Nephron progenitor cell (in vitro differentiated cells): ENCODE measurements at regions not wholly inside any gene's neighbourhood (a gene's known extent, or its start where the extent isn't known, plus 50 kb on each side); places are given as distances from the start of the nearest gene placed in this dataset.
"Not testable (repeated sequence)": the region's sequence is repeated elsewhere in the genome, so short reads cannot be mapped to it uniquely, and the experiment has no call there.

ENCODE experiments used
- DNase-seq: peaks from one replicate; pipeline ENCODE4 v3.0.0; 2021
- H3K27ac Mint-ChIP-seq: 2 replicates; pipeline ENCODE4 v1.8.0; 2021; ENCODE audit warnings: mild to moderate bottlenecking, moderate library complexity, mixed read lengths
- H3K27me3 Mint-ChIP-seq: 2 replicates; pipeline ENCODE4 v1.8.0; 2021; ENCODE audit warnings: mild to moderate bottlenecking, low read depth, mixed read lengths; ENCODE audit not compliant: poor library complexity
- H3K36me3 Mint-ChIP-seq: 2 replicates; pipeline ENCODE4 v1.8.0; 2021; ENCODE audit warnings: low read depth, mixed read lengths
- H3K4me1 Mint-ChIP-seq: 2 replicates; pipeline ENCODE4 v1.8.0; 2021; ENCODE audit warnings: mixed read lengths
- H3K4me3 Mint-ChIP-seq: 2 replicates; pipeline ENCODE4 v1.8.0; 2021; ENCODE audit warnings: mild to moderate bottlenecking, moderate library complexity, mixed read lengths
- H3K9me3 Mint-ChIP-seq: 2 replicates; pipeline ENCODE4 v1.8.0; 2021; ENCODE audit warnings: mild to moderate bottlenecking, moderate library complexity, mixed read lengths
- CTCF ChIP-seq: fragments of 200-600 bp; sonication (generic); IDR thresholded peaks from 2 replicates; pipeline ENCODE4 v1.5.0; 2021; ENCODE audit warnings: antibody characterized with exemption

GRCh38 chr17:20698463-20699206 lies 119.1 kb downstream of the CDRT15L2 start:
- not testable (repeated sequence) for DNase-seq, H3K27me3 Mint-ChIP-seq

GRCh38 chr17:20700528-20700927 lies 121.0 kb downstream of the CDRT15L2 start:
- H3K4me3 Mint-ChIP-seq, H3K27me3 Mint-ChIP-seq, H3K36me3 Mint-ChIP-seq, H3K9me3 Mint-ChIP-seq, H3K4me1 Mint-ChIP-seq, DNase-seq, H3K27ac Mint-ChIP-seq: not testable (repeated sequence)

More at GRCh38 chr17:20698463-20699206, 119.1 kb downstream of the CDRT15L2 start:
- H3K9me3 Mint-ChIP-seq, H3K4me3 Mint-ChIP-seq, H3K36me3 Mint-ChIP-seq, H3K27ac Mint-ChIP-seq, H3K4me1 Mint-ChIP-seq: not testable (repeated sequence)

GRCh38 chr17:20701366-20701765 lies 121.8 kb downstream of the CDRT15L2 start:
- H3K27ac Mint-ChIP-seq, H3K4me1 Mint-ChIP-seq, DNase-seq, H3K9me3 Mint-ChIP-seq, H3K27me3 Mint-ChIP-seq, H3K4me3 Mint-ChIP-seq, H3K36me3 Mint-ChIP-seq: not testable (repeated sequence)

- Mint-ChIP-seq H3K9me3 (peaks cover 7% of the 10 kb centered on the region), H3K27me3 (peaks cover 4% of the 10 kb centered on the region), H3K4me1 (peaks cover 14% of the 10 kb centered on the region), H3K36me3 (peaks cover 4% of the 10 kb centered on the region), H3K27ac (no peak overlapping the region), H3K4me3 (no peak overlapping the region)
- no peak for DNase-seq
- TF ChIP-seq CTCF: no peak
Measured at GRCh38 chr17:20702692-20703091, 123.2 kb downstream of the CDRT15L2 start.

DNA sequence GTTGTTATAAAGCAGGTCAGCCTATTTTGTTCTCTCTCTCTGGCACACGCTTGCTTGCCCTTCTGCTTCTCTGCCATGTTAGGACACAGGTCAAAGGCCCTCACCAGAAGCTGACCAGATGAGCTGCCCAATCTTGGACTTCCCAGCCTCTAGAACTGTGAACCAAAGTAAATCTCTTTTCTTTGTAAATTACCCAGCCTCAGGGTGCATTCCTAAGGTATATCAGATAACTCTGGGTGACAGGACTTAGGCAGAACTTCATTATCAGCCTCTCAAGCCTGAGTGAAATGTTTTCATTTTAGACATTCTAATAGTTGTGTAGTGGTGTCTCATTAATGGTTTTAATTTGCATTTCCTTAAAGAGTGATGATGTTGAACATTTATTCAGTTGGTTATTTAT lies 124.3 kb downstream of the CDRT15L2 start:
- no peak for TF ChIP-seq CTCF
- Mint-ChIP-seq H3K4me3 (no peak overlapping the region), H3K9me3 (peaks cover 7% of the 10 kb centered on the region), H3K36me3 (peaks cover 4% of the 10 kb centered on the region), H3K27me3 (no peaks in the 10 kb centered on the region), H3K4me1 (peaks cover 14% of the 10 kb centered on the region), H3K27ac (no peak overlapping the region)
- DNase-seq: no peak

DNA sequence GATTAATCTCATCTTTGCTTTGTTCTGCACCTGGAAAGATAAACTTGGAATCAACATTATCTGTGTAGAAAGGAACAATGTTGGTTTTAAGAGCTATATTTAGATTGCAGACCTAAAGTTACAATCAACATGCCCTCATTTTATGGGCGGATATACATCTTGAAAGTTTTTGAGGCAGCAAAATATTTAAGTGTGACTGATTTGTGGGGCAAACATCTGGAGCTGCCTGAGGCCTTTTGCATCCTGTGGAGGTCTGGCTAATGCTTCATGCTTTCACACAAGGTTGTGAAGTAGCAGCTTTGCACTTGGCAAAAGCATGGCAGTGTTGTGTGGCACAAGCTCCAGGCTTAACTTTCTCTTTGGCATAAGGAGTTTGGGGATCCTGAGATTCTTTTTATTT lies 125.7 kb downstream of the CDRT15L2 start:
- not testable (repeated sequence) for DNase-seq, H3K36me3 Mint-ChIP-seq, H3K4me3 Mint-ChIP-seq, H3K9me3 Mint-ChIP-seq, H3K27me3 Mint-ChIP-seq, H3K27ac Mint-ChIP-seq
- peaks cover 22% of the 10 kb centered on the region for H3K4me1 Mint-ChIP-seq

DNA sequence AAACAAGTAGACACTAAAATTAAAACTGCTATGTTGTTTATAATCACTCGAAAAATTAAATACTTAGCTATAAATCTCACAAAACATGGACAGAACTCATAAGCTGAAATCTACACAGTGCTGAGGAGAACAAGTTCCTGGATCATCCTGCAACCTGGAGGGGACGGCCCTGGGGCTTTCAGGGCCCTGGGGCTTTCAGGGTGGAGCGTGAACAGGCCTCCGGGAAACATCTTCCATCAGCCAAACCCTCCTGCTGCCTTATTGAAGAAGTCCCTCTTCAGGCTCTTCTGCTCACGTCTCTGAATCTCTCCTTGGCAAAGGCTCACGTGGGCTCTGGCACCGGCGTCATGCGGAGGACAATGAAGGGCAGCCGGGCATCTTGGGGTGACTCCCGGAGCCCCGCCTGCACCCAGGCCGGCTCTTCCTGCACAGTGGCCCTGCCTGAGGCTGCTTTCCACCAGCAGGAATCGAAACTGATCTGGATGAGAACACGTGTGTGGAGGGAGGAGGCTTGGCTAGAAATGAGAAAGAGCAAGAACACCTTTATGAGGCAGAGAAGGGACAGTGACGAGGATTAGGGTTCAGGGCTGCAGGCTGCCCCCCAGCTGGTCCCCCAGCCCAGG lies 127.3 kb downstream of the CDRT15L2 start:
- no peak for DNase-seq
- Mint-ChIP-seq H3K9me3 (peaks cover 7% of the 10 kb centered on the region), H3K27me3 (peaks cover 5% of the 10 kb centered on the region), H3K4me1 (peaks cover 27% of the 10 kb centered on the region), H3K36me3 (peaks cover 4% of the 10 kb centered on the region), H3K4me3 (no peak overlapping the region), H3K27ac (no peak overlapping the region)
- no peak for TF ChIP-seq CTCF

DNA sequence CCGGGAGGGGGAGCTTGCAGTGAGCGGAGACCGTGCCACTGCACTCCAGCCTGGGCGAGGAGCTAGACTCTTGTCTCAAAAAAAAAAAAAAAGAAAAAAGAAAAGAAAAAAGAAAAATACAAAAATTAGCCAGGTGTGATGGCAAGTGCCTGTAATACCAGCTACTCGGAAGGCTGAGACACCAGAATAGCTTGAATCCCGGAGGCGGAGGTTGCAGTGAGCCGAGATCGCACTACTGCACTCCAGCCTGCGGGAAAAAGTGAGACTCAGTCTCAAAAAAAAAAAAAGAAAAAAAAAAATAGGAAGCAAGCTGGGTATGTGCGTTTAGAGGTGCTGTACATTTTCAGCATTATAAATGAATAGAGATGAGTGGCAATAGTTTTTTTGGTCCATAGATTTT lies 129.3 kb downstream of the CDRT15L2 start:
- H3K36me3 Mint-ChIP-seq, H3K27ac Mint-ChIP-seq, H3K9me3 Mint-ChIP-seq, H3K27me3 Mint-ChIP-seq, H3K4me3 Mint-ChIP-seq, DNase-seq: not testable (repeated sequence)
- H3K4me1 Mint-ChIP-seq: peaks cover 27% of the 10 kb centered on the region

GRCh38 chr17:20716481-20716880 lies 137.0 kb downstream of the CDRT15L2 start:
- H3K4me1 Mint-ChIP-seq, H3K36me3 Mint-ChIP-seq, DNase-seq, H3K4me3 Mint-ChIP-seq, H3K27ac Mint-ChIP-seq, H3K27me3 Mint-ChIP-seq: not testable (repeated sequence)
- peaks cover 11% of the 10 kb centered on the region for H3K9me3 Mint-ChIP-seq
